ENCODE measurements at regions not wholly inside any gene's neighbourhood (a gene's known extent, or its start where the extent isn't known, plus 50 kb on each side); places are given as distances from the start of the nearest gene placed in this dataset.

- no peak for DNase-seq
These were observed 398.8 kb downstream of the RNF144B start for GRCh38 chr6:18785810-18786490.

DNA sequence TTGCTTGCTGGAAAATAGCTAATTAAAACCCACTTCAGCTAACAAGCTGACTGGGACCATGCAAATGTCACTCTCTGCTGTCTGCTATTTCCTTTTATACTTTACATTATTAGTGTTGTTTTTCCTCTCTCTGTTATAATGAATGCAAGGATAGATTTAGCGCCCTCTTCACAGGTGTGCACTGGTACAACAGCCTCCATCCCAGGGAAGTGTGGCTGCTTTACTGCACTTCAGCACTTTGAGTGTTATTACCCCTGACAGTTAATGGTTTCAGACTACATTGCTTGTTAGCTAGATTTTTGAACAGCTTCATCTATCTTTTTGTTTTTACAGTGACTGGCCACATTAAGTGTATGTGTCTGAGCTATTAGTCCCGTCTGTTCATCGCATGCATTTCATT lies 405.7 kb downstream of the RNF144B start:
- no peak for DNase-seq

DNA sequence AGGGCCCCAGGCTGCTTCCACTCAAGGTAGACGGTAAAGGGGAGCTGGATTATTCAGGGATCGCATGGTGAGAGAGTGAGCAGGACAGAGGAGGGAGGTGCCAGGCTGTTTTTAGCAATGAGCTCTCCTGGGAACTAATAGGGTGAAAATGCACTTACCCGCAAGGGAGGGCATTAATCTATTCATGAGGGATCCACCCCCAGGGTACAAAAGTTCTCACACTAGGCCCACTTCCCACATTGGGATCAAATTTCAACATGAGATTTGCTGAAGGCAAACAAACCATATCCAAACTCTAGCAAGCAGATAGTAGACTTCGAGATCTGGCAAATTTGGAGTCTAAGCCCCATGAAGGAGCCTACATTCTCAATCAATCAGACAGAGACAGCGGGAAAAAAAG lies 408.6 kb downstream of the RNF144B start:
- no peak for DNase-seq

GRCh38 chr6:18820725-18821124 lies 433.6 kb downstream of the RNF144B start:
- no peak for DNase-seq

DNA sequence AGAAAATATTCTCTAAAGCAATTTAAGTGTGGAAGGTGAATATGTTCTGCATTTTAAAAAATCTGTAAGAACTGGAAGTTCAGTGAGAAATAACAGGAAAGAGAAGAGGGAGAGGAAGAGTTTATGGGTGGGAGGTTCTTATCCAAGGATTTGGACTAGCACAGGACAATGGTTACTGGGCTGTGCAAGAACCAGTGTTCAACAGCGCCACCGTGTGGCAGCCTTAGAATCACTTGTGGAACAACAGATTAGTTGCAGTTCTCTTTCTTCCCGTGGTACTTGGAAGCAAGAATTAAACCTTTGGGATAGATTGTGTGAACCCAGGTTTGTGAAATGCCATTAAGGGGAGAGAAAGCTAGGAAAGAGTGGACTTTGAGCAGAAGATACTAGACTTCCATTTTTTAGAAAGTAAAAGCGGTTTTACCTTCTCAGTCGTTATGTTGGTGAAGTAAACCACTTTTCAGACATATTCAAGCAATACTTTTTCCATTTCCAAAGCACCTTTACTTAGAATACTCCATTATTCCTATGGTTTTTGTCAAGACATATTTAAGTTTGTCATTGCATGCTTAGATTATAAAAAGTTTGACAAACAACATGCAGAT lies 436.7 kb downstream of the RNF144B start:
- peak; percentile 1 for DNase-seq

DNA sequence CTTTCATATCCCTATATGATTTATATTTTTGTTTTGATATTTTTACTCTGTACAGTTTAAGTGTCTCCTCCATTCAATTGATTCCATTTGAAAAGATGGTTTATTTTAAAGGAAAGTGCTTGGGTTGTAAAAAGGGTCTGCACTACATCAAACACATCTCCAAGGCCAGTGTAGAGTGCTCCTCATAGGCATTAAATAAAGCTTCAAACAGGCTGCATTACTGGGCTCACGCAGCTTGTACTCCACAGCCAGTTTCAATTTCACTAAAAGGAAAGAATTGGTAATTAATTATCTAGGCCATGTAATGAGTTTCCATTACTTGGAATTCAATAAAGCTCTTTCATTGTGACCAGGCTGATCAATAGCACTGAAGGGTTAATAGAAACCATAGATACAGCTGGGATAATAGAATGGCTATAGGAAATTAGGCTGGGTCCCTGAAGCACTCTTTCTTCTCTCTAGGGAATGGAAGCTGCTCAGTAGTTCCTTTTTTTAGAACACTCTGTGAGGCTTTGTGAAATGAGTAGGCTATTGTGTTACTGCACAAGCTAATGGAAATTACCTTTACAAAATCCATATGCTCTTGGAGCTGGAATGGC lies 442.2 kb downstream of the RNF144B start:
- DNase-seq: no peak

- no peak for DNase-seq
These were observed 448.8 kb downstream of the RNF144B start for GRCh38 chr6:18835976-18836375.

DNA sequence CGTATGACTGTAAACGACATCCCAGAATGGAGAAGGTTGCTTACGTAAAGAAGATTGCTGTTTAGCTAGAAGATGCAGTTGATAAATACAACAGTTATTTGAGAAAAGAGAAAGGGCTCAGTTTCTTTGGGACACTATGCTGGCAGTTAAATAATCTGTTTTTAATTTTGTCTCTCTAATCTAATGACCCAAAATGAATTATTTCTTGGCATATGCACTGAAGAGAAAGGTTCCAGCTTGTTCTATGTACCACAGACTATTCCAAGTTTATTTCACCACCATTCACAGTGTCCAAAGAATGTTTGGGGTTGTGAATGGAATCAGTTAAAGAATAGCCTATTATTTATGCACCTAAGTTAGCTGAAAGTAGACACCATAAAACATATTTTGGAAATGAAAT lies 449.9 kb downstream of the RNF144B start:
- no peak for DNase-seq

DNA sequence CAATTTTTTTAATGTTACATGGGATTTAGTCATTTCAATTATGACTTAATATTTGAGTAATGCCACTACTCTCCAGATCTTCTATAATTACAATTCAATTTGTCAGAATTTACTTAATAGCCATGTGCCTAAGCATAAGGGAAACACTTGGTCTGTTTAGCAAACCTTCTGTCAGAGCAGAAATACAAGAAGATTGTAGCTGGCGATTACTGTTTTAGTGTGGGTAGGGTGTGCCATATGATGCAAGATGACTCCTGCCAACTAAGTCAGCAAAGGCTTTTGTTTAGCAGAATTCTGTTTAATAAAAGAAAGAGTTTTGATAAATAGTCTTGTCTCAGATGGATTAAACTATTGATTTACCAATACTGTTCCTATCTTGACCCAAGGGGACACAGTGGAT lies 455.4 kb downstream of the RNF144B start:
- DNase-seq: no peak

DNA sequence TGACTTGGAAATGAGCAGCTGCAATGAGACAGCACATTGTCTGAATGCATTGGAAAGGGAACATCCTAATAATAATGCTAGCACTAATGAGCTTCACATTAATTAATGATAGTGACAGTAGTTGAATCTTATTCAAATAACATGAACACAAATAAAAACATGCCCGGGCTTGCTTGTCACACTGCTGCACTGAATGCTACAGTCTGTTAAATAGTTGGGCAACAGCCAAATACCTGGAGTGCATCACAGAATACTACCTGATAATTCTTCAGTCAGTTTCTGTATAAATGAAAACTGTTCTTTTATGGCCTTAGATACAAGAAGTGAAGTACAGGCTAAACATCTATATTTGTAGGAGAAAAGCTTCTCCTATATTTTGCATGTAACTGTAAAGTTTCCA lies 458.7 kb downstream of the RNF144B start:
- DNase-seq: no peak

GRCh38 chr6:18846327-18846726 lies 459.2 kb downstream of the RNF144B start:
- no peak for DNase-seq

GRCh38 chr6:18861204-18861603 lies 474.1 kb downstream of the RNF144B start:
- DNase-seq: no peak

GRCh38 chr6:18883268-18883667 lies 496.1 kb downstream of the RNF144B start:
- no peak for DNase-seq

DNA sequence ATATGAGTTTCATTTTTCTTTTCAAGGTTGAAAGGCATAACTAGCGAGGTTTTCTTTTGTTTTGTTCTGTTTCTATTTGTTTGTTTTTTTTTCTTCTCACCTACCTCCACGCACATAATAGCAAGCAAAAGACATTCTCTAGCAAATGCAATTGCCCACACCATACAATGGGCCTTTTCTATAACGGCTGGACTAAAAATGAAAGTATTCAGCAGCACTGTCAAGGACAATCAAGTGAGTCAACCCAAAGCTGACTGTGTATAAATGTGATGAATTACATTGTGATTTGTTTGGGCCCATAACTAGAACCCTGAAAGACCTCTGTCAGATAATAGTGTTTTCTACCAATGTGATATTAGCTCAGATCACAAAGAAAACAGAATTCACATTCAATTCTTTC lies 496.7 kb downstream of the RNF144B start:
- DNase-seq: no peak

- no peak for DNase-seq
These were observed 506.6 kb downstream of the RNF144B start for GRCh38 chr6:18893540-18894269.

DNA sequence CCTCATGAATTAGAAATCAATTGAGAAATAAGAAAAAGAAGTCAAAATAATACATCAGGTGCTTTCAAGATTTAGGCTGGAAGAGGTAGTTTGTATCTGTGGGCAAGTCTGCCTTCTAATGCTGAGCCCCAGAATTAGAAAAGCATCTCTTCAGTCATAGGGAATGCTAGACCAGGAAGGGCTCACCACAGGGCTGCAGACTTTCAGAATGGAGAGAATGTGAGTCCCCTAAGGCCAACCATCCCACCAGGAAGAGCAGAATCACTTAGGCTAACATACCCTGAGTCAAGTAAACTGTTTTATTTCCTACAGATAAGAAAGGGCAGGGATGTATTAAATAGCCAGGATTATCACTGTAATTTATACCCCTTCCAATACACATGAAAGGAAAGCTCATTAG lies 510.2 kb downstream of the RNF144B start:
- DNase-seq: no peak

DNA sequence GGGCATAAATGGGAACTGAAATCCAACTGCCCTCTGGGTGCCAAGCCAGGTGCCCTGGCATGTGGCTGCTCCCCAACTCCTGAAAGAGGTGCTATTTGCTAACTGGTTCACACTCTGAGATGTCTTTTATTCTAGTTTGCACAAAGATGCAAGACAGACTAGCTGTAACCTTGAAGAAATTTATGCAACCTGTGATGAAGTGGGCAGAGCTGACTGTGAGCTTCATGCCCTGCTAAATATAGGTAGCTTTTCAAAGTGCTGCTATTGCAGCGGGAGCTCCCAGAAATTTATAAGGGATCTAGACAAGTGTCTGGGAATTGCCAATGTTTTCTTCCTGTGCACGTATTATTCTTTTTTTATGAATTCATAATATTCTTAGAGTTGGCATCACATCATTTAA lies 517.5 kb downstream of the RNF144B start:
- no peak for DNase-seq

DNA sequence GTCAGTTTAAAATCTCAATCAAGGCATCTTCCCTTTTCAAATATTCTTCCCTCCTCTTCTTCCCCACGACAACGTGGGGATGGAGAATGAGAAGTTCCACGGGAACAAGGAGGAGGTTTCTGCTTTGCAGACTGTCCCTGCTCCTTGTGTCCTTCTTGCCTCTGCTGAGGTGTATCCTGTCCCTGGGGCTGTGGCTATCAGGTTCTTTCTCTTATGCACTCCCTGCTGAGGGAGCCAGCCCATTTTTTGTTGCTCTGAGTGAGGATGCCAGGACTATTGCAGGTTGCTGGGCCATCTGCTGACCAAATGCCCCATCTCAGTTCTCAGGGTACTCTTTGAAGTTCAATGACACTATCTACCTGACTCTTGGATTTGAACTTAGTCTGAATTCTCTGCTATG lies 533.6 kb downstream of the RNF144B start:
- no peak for DNase-seq

GRCh38 chr6:18931086-18931485 lies 543.9 kb downstream of the RNF144B start:
- DNase-seq: no peak

DNA sequence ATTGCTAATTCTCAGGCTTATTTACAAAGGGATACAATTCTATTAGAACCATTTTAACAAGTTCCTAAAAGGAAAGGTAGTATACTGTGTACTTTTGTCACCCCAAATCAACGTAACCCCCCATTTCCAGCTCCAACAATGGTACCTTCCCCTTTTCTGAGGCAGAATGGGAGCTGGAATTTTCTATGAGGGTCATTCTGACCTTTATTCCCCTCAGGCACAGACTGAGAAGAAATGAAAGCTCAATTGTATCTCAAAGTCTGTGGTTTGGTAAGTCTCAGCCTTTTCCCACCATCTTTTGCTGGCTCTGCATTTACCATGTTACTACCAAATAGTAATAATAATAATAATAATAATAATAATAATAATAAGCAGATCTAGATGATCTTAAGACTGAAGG lies 571.0 kb downstream of the RNF144B start:
- DNase-seq: no peak

GRCh38 chr6:18961566-18961965 lies 574.4 kb downstream of the RNF144B start:
- DNase-seq: no peak

GRCh38 chr6:18962361-18962905 lies 575.3 kb downstream of the RNF144B start:
- no peak for DNase-seq

DNA sequence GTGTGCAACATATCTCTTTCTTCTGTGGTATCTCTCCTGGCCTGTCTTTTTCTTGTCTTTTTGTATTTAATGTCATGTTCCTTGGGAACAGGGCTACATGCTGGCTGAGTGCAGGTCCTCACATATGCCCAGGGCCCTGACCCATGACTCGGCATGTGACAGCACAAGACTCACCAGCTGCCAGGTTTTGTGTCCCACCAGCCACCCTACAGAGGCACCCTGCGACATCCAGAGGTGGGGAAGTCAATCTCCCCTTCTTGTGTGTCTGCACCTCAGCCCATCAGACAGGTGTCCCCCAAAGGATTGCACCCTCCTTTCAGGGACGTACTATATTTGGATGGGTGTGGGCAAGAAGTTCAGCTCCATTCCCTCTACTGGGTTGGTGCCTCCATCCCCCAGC lies 576.3 kb downstream of the RNF144B start:
- no peak for DNase-seq

DNA sequence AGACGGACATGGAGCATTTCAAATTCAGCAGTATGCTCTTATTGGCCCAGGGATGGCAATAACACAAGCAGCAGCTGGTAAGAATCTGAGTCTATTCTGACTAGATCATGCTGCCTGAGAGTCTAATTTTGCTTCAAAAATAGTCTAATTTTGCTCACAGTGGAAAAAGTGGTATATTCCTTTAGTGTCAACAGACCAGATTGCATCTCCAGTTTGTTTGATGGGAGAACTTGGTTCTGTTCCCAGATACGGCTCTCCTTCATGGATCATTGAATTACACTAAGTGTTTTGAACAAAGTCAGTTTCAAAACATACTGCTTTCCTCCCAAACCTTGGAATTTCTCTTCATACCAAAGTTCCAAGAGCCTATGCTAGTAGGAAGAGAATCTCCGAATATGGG lies 586.1 kb downstream of the RNF144B start:
- no peak for DNase-seq

Data from CD4-positive, alpha-beta T cell treated with Interleukin-21 for 1 hour (primary cell).